Upper lobe of left lung (tissue), 6 donors: ENCODE measurements at regions not wholly inside any gene's neighbourhood (a gene's known extent, or its start where the extent isn't known, plus 50 kb on each side); places are given as distances from the start of the nearest gene placed in this dataset.

Experiments
- ATAC-seq, 2 donors: fragments of 200-7000 bp; cut with Tn5 transposase; one replicate each; pipeline ENCODE4 v1.9.1; 2022; ENCODE audit warnings: mild to moderate bottlenecking in 2 of 2, moderate library complexity in 2 of 2; ENCODE audit not compliant: low FRiP score in 2 of 2
- DNase-seq, 2 donors: peaks; one replicate each; pipeline ENCODE4 v3.0.0-alpha.2; 2019 to 2020
- H3K27ac ChIP-seq, 4 donors: fragments of 200-600 bp; sonication (generic); one replicate each; pipeline ENCODE4 v1.5.1; 2016 to 2019
- H3K27me3 ChIP-seq, 4 donors: fragments of 200-600 bp; sonication (generic); one replicate each; pipeline ENCODE4 v1.5.1; 2017 to 2019
- H3K36me3 ChIP-seq, 4 donors: fragments of 200-600 bp; sonication (generic); one replicate each; pipeline ENCODE4 v1.5.1; 2016 to 2019
- H3K4me1 ChIP-seq, 4 donors: fragments of 200-600 bp; sonication (generic); one replicate each; pipeline ENCODE4 v1.5.1; 2018 to 2019
- H3K4me3 ChIP-seq, 4 donors: fragments of 200-600 bp; sonication (generic); one replicate each; pipeline ENCODE4 v1.5.1; 2017 to 2019; ENCODE audit warnings: mild to moderate bottlenecking in 2 of 4, moderate library complexity in 1 of 4
- H3K9me3 ChIP-seq, 4 donors: fragments of 200-600 bp; sonication (generic); one replicate each; pipeline ENCODE4 v1.5.1; 2018 to 2019
- EP300 ChIP-seq, 4 donors: sonication (generic); formaldehyde crosslinking; IDR thresholded peaks; one replicate each; pipeline ENCODE4 v1.5.1; 2017; ENCODE audit warnings: antibody characterized with exemption in 4 of 4, control low read depth in 2 of 4
- POLR2A ChIP-seq, 4 donors: fragments of 450-650 bp; IDR thresholded peaks; one replicate each; pipeline ENCODE4 v1.5.1; 2016 to 2017; ENCODE audit warnings: antibody characterized with exemption in 4 of 4, mild to moderate bottlenecking in 2 of 4
- POLR2AphosphoS5 ChIP-seq, 2 donors: sonication (generic); formaldehyde crosslinking; IDR thresholded peaks; one replicate each; pipeline ENCODE4 v1.5.1; 2017; ENCODE audit warnings: antibody characterized with exemption in 2 of 2
- WGBS, 2 donors: methylation state at CpG; one replicate each; pipeline ENCODE4 v1.1.5; 2017 to 2018; 5-methylcytosine and 5-hydroxymethylcytosine counted together
- TF ChIP-seq, protein P1 (sequence below), 6 experiments: fragments of 450-650 bp in 4 of 6; fragments of 200-600 bp in 2 of 6; sonication (generic) in 2 of 6; IDR thresholded peaks; one replicate each; pipeline ENCODE4 v1.5.1; 2016 to 2019; ENCODE audit warnings: antibody characterized with exemption in 6 of 6
- donor health status: DM: no; HTN: no; CAD: no; lungs with moderate emphysema.
- donor health status: DM: no; HTN: yes; CAD: no; lungs with severe emphysema.

- no peak for ATAC-seq
- Histone ChIP-seq H3K36me3 (no peaks in the 10 kb centered on the region), H3K27me3 (no peaks in the 10 kb centered on the region), H3K4me1 (no peaks in the 10 kb centered on the region), H3K4me3 (no peak overlapping the region), H3K9me3 (no peaks in the 10 kb centered on the region), H3K27ac (no peak overlapping the region)
- 76 to 78% methylated on average over 5 of the region's 5 CpGs for WGBS, 2 donors
- no peak for DNase-seq
- TF ChIP-seq EP300 (IDR thresholded peaks at IDR 0.05) (no peak), POLR2AphosphoS5 (IDR thresholded peaks at IDR 0.05) (no peak)
- TF ChIP-seq, protein P1, sequence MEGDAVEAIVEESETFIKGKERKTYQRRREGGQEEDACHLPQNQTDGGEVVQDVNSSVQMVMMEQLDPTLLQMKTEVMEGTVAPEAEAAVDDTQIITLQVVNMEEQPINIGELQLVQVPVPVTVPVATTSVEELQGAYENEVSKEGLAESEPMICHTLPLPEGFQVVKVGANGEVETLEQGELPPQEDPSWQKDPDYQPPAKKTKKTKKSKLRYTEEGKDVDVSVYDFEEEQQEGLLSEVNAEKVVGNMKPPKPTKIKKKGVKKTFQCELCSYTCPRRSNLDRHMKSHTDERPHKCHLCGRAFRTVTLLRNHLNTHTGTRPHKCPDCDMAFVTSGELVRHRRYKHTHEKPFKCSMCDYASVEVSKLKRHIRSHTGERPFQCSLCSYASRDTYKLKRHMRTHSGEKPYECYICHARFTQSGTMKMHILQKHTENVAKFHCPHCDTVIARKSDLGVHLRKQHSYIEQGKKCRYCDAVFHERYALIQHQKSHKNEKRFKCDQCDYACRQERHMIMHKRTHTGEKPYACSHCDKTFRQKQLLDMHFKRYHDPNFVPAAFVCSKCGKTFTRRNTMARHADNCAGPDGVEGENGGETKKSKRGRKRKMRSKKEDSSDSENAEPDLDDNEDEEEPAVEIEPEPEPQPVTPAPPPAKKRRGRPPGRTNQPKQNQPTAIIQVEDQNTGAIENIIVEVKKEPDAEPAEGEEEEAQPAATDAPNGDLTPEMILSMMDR (IDR thresholded peaks at IDR 0.05): no peak
Measured at GRCh38 chr5:71880536-71880935, 161.5 kb downstream of the CARTPT start.

DNA sequence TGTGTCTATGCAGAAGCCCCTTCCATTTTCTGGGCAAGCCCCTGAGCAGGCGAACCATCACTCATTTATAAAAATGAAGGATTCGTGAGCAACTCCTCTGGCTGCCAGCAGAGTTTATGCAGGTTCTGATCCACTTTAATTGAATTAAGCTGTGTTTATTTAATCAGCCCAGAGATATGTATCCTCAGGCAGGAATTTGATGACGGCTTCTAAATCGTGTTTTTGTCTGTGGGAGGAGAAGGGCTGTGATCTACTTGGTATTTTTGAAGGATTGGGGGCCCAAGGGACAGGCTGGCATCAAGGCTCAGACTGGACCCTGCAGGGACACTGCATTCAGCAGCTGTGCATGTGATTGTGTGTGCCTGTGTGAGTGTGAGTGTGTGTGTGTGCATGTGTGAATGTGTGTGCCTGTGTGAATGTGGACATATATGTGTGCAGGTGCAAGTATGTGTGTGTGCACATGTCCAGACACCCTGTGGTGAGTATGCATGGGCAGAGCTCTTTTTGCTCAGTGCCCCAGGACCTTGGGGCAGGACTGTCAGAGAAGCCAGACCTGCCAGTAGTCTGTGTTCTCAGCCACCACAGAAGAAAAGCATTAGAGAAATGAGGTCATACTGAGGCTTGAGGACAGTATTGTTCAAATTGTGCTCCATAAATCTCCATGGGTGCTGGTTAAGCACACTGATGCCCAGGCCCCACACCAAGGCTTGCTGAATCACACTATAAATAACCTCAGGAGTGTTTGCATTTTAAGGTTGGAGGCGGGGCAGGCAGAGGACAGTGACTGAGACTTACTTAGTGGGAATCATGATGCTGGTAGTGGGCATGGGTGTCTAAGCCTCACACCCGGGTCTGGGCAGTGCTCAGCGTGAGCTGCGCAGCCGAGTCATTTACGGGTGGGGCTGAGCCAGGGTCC is 164.0 kb downstream of the CARTPT start:
- DNase-seq (no peak), ATAC-seq (no peak)
- WGBS, 2 donors: 85 to 88% methylated on average over 10 of the region's 10 CpGs
- TF ChIP-seq POLR2AphosphoS5 (IDR thresholded peaks at IDR 0.05) (no peak), EP300 (IDR thresholded peaks at IDR 0.05) (no peak), POLR2A (IDR thresholded peaks at IDR 0.05) (no peak)
- TF ChIP-seq, protein P1 (IDR thresholded peaks at IDR 0.05): no peak
- H3K36me3 ChIP-seq: no peaks in the 10 kb centered on the region
- no peaks in the 10 kb centered on the region for H3K27me3 ChIP-seq
- H3K27ac ChIP-seq: no peak overlapping the region
- H3K4me3 ChIP-seq: no peak overlapping the region
- H3K9me3 ChIP-seq: no peaks in the 10 kb centered on the region
- no peaks in the 10 kb centered on the region for H3K4me1 ChIP-seq

GRCh38 chr5:71883742-71884103 is 164.6 kb downstream of the CARTPT start:
- H3K4me3 ChIP-seq: no peak overlapping the region
- no peaks in the 10 kb centered on the region for H3K36me3 ChIP-seq
- H3K9me3 ChIP-seq: no peaks in the 10 kb centered on the region
- no peaks in the 10 kb centered on the region for H3K4me1 ChIP-seq
- WGBS, 2 donors: 76 to 85% methylated on average over 2 of the region's 2 CpGs
- no peak for ATAC-seq
- TF ChIP-seq EP300 (IDR thresholded peaks at IDR 0.05) (no peak), POLR2AphosphoS5 (IDR thresholded peaks at IDR 0.05) (no peak), POLR2A (IDR thresholded peaks at IDR 0.05) (no peak)
- TF ChIP-seq, protein P1 (IDR thresholded peaks at IDR 0.05): no peak
- H3K27ac ChIP-seq: no peak overlapping the region
- H3K27me3 ChIP-seq: no peaks in the 10 kb centered on the region
- DNase-seq: no peak

GRCh38 chr5:71884926-71885325 is 165.9 kb downstream of the CARTPT start:
- H3K4me3 ChIP-seq: no peak overlapping the region
- no peak overlapping the region for H3K27ac ChIP-seq
- no peak for DNase-seq
- TF ChIP-seq EP300 (IDR thresholded peaks at IDR 0.05) (no peak), POLR2AphosphoS5 (IDR thresholded peaks at IDR 0.05) (no peak), POLR2A (IDR thresholded peaks at IDR 0.05) (no peak)
- TF ChIP-seq, protein P1 (IDR thresholded peaks at IDR 0.05): no peak
- H3K4me1 ChIP-seq: no peaks in the 10 kb centered on the region
- H3K27me3 ChIP-seq: no peaks in the 10 kb centered on the region
- ATAC-seq: no peak
- no peaks in the 10 kb centered on the region for H3K9me3 ChIP-seq
- H3K36me3 ChIP-seq: no peaks in the 10 kb centered on the region

DNA sequence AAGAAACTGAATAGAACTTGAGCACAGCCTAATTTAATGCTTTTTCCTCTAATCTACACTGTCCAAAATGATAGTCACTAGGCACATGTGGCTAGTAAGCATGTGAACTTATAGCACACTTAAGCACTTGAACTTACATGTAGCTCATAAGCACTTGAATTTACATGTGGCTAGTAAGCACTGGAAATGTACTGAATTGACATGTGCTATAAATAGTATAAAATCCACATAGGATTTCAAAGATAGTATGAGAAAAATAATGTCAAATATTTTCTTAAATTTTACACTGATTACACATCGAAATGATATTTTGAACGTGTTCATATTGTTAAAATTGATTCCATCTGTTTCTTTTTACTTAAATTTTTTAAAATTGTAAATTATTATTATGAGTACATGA is 167.3 kb downstream of the CARTPT start:
- H3K4me1 ChIP-seq: no peaks in the 10 kb centered on the region
- no peaks in the 10 kb centered on the region for H3K9me3 ChIP-seq
- no peak for DNase-seq
- ATAC-seq: no peak
- H3K4me3 ChIP-seq: no peak overlapping the region
- H3K36me3 ChIP-seq: no peaks in the 10 kb centered on the region
- TF ChIP-seq POLR2A (IDR thresholded peaks at IDR 0.05) (no peak), EP300 (IDR thresholded peaks at IDR 0.05) (no peak), POLR2AphosphoS5 (IDR thresholded peaks at IDR 0.05) (no peak)
- TF ChIP-seq, protein P1 (IDR thresholded peaks at IDR 0.05): no peak
- no peak overlapping the region for H3K27ac ChIP-seq
- H3K27me3 ChIP-seq: no peaks in the 10 kb centered on the region
- WGBS, 2 donors: 93% methylated on average over 2 of the region's 2 CpGs
